ENCODE measurements at regions not wholly inside any gene's neighbourhood (a gene's known extent, or its start where the extent isn't known, plus 50 kb on each side); places are given as distances from the start of the nearest gene placed in this dataset.

- DNase-seq = no peak
Measured at GRCh38 chr1:193736507-193736906, 550.1 kb upstream of the B3GALT2 start.

GRCh38 chr1:193733674-193734073 is 547.3 kb upstream of the B3GALT2 start:
- DNase-seq = no peak

GRCh38 chr1:193730017-193730416 is 543.6 kb upstream of the B3GALT2 start:
- DNase-seq = peak; percentile 22

GRCh38 chr1:193729429-193729828 is 543.0 kb upstream of the B3GALT2 start:
- peak; percentile 21 for DNase-seq

- DNase-seq = no peak
Measured at GRCh38 chr1:193727850-193728249, 541.4 kb upstream of the B3GALT2 start.

- no peak for DNase-seq
Measured at GRCh38 chr1:193726722-193727121, 540.3 kb upstream of the B3GALT2 start.

- no peak for DNase-seq
Measured at GRCh38 chr1:193712392-193712791, 526.0 kb upstream of the B3GALT2 start.

GRCh38 chr1:193709607-193710006 is 523.2 kb upstream of the B3GALT2 start:
- no peak for DNase-seq

- peak; percentile 57 for DNase-seq
Measured at GRCh38 chr1:193707271-193708021, 521.0 kb upstream of the B3GALT2 start.

- no peak for DNase-seq
Measured at GRCh38 chr1:193706766-193707165, 520.4 kb upstream of the B3GALT2 start.

GRCh38 chr1:193705554-193705981 is 519.2 kb upstream of the B3GALT2 start:
- DNase-seq = peak; percentile 53

- DNase-seq = no peak
Measured at GRCh38 chr1:193703655-193704054, 517.2 kb upstream of the B3GALT2 start.

- DNase-seq = peak; percentile 16
Measured at GRCh38 chr1:193703121-193703520, 516.7 kb upstream of the B3GALT2 start.

- no peak for DNase-seq
Measured at GRCh38 chr1:193701759-193702158, 515.3 kb upstream of the B3GALT2 start.

GRCh38 chr1:193700710-193701355 is 514.4 kb upstream of the B3GALT2 start:
- peak; percentile 85 for DNase-seq

GRCh38 chr1:193699261-193699660 is 512.8 kb upstream of the B3GALT2 start:
- DNase-seq = no peak

GRCh38 chr1:193697776-193698175 is 511.4 kb upstream of the B3GALT2 start:
- no peak for DNase-seq

GRCh38 chr1:193697115-193697762 is 510.8 kb upstream of the B3GALT2 start:
- DNase-seq = no peak

GRCh38 chr1:193694741-193695140 is 508.3 kb upstream of the B3GALT2 start:
- DNase-seq = no peak

- no peak for DNase-seq
Measured at GRCh38 chr1:193685986-193686385, 499.6 kb upstream of the B3GALT2 start.

GRCh38 chr1:193681422-193681821 is 495.0 kb upstream of the B3GALT2 start:
- no peak for DNase-seq

GRCh38 chr1:193680924-193681316 is 494.5 kb upstream of the B3GALT2 start:
- DNase-seq = no peak

- no peak for DNase-seq
Measured at GRCh38 chr1:193680247-193680923, 494.0 kb upstream of the B3GALT2 start.
